ENCODE measurements at regions not wholly inside any gene's neighbourhood (a gene's known extent, or its start where the extent isn't known, plus 50 kb on each side); places are given as distances from the start of the nearest gene placed in this dataset.
A peak's percentile ranks its signal among the peaks of the same experiment; 100 is the strongest.

- TF ChIP-seq IRF1 (CRISPR knock-in tag; IDR thresholded peaks at IDR 0.05; ENCODE audit: borderline replicate concordance), result no peak
- no peak for TF ChIP-seq KDM4B (IDR thresholded peaks at IDR 0.05; ENCODE audit: borderline replicate concordance in 2 of 2, low read depth in 1 of 2)
- TF ChIP-seq ZFP36 (IDR thresholded peaks at IDR 0.05; ENCODE audit: low read depth, low read length, partially characterized antibody), result peak; percentile 32
- 0 out of 2 replicates have a peak, but pooled peaks have one; percentile 49 for TF ChIP-seq ESRRA (IDR thresholded peaks at IDR 0.05; ENCODE audit: borderline replicate concordance, low read depth)
- TF ChIP-seq STAT5A (IDR thresholded peaks at IDR 0.05; ENCODE audit: borderline replicate concordance, low read length), result no peak
- peak; percentile 42; the same call in 1 of the 2 replicates for TF ChIP-seq SOX6 (IDR thresholded peaks at IDR 0.05)
- no peak for TF ChIP-seq ZBTB17 (CRISPR knock-in tag; IDR thresholded peaks at IDR 0.05)
- TF ChIP-seq PBX2 (CRISPR knock-in tag; IDR thresholded peaks at IDR 0.05; ENCODE audit: low read depth), result no peak
- peak; percentile 84 for TF ChIP-seq PBX2 (tag; conservative IDR thresholded peaks at IDR 0.05; ENCODE audit: low read depth)
- no peak for TF ChIP-seq CEBPG (CRISPR knock-in tag; IDR thresholded peaks at IDR 0.05)
- no peak for TF ChIP-seq CEBPG (tag; conservative IDR thresholded peaks at IDR 0.05 in 1 of 2, IDR thresholded peaks at IDR 0.05 in 1 of 2)
- TF ChIP-seq DEAF1 (CRISPR knock-in tag; IDR thresholded peaks at IDR 0.05), result 0 out of 2 replicates have a peak, but pooled peaks have one; percentile 16
- peak; percentile 88 for TF ChIP-seq MEIS2 (IDR thresholded peaks at IDR 0.05; ENCODE audit: partially characterized antibody)
- no peak for TF ChIP-seq ARID3B (CRISPR knock-in tag; IDR thresholded peaks at IDR 0.05; ENCODE audit: borderline replicate concordance)
- peak; percentile 30; the same call in 1 of the 2 replicates for TF ChIP-seq LCOR (CRISPR knock-in tag; IDR thresholded peaks at IDR 0.05)
- TF ChIP-seq CBX8 (IDR thresholded peaks at IDR 0.05; ENCODE audit: borderline replicate concordance, extremely low read depth, low read depth, low read length, poor library complexity, severe bottlenecking), result no peak
- TF ChIP-seq ZNF75A (CRISPR knock-in tag; IDR thresholded peaks at IDR 0.05), result no peak
- no peak for TF ChIP-seq ZNF124 (CRISPR knock-in tag; IDR thresholded peaks at IDR 0.05)
Measured at GRCh38 chr1:117758444-117759316, 152.8 kb downstream of the TENT5C start (continued).
